Trophoblast cell (in vitro differentiated cells and primary cell): ENCODE measurements at regions not wholly inside any gene's neighbourhood (a gene's known extent, or its start where the extent isn't known, plus 50 kb on each side); places are given as distances from the start of the nearest gene placed in this dataset.

ENCODE experiments used
- DNase-seq, 2 donors: peaks; one replicate each; pipeline ENCODE4 v3.0.0-alpha.2; 2016
- H2AFZ ChIP-seq: 2 replicates; pipeline ENCODE4 v1.6.1; 2013; ENCODE audit warnings: low read length, moderate library complexity, mild to moderate bottlenecking; ENCODE audit not compliant: insufficient read depth, poor library complexity
- H2AK5ac ChIP-seq: 2 replicates; pipeline ENCODE4 v1.6.1; 2013; ENCODE audit warnings: mild to moderate bottlenecking, low read length
- H2BK120ac ChIP-seq: 2 replicates; pipeline ENCODE4 v1.6.1; 2013; ENCODE audit warnings: low read length, mild to moderate bottlenecking, moderate library complexity; ENCODE audit not compliant: insufficient read depth, poor library complexity
- H2BK12ac ChIP-seq: 2 replicates; pipeline ENCODE4 v1.6.1; 2013; ENCODE audit warnings: mild to moderate bottlenecking, low read length, moderate library complexity
- H2BK5ac ChIP-seq: 2 replicates; pipeline ENCODE4 v1.6.1; 2013; ENCODE audit warnings: low read length, low read depth, moderate library complexity, mild to moderate bottlenecking; ENCODE audit not compliant: poor library complexity
- H3K14ac ChIP-seq: 2 replicates; pipeline ENCODE4 v1.6.1; 2013; ENCODE audit warnings: mild to moderate bottlenecking, low read length
- H3K18ac ChIP-seq: 2 replicates; pipeline ENCODE4 v1.6.1; 2013; ENCODE audit warnings: mild to moderate bottlenecking, low read length
- H3K23ac ChIP-seq: 2 replicates; pipeline ENCODE4 v1.6.1; 2013; ENCODE audit warnings: low read length
- H3K27ac ChIP-seq: 2 replicates; pipeline ENCODE4 v1.5.1; 2013; ENCODE audit warnings: low read depth, mild to moderate bottlenecking, inconsistent platforms, low read length, moderate library complexity
- H3K27me3 ChIP-seq: 2 replicates; pipeline ENCODE4 v1.6.1; 2013; ENCODE audit warnings: inconsistent platforms, mild to moderate bottlenecking, low read length, moderate library complexity; ENCODE audit not compliant: insufficient read depth
- H3K36me3 ChIP-seq, 2 experiments: 1 replicate in 1 of 2; 2 replicates in 1 of 2; pipeline ENCODE4 v1.6.1; 2013; ENCODE audit warnings: low read length in 2 of 2, mild to moderate bottlenecking in 2 of 2, moderate library complexity in 1 of 2; ENCODE audit not compliant: insufficient read depth in 2 of 2, control insufficient read depth in 1 of 2
- H3K4ac ChIP-seq: 2 replicates; pipeline ENCODE4 v1.6.1; 2013; ENCODE audit warnings: low read depth, mild to moderate bottlenecking, low read length, moderate library complexity
- H3K4me1 ChIP-seq, 2 experiments: 1 replicate in 1 of 2; 2 replicates in 1 of 2; pipeline ENCODE4 v1.6.1; 2013; ENCODE audit warnings: low read length in 2 of 2, mild to moderate bottlenecking in 2 of 2, moderate library complexity in 1 of 2; ENCODE audit not compliant: insufficient read depth in 2 of 2, control insufficient read depth in 1 of 2
- H3K4me2 ChIP-seq: 2 replicates; pipeline ENCODE4 v1.6.1; 2013; ENCODE audit warnings: inconsistent platforms, mild to moderate bottlenecking, low read length, moderate library complexity
- H3K4me3 ChIP-seq: 2 replicates; pipeline ENCODE4 v1.5.1; 2013; ENCODE audit warnings: mild to moderate bottlenecking, low read depth, low read length, inconsistent platforms
- H3K79me1 ChIP-seq: one replicate; pipeline ENCODE4 v1.6.1; 2013; ENCODE audit warnings: low read length
- H3K79me2 ChIP-seq: 2 replicates; pipeline ENCODE4 v1.6.1; 2013; ENCODE audit warnings: low read length, mild to moderate bottlenecking; ENCODE audit not compliant: control insufficient read depth, insufficient read depth, poor library complexity
- H3K9ac ChIP-seq: 2 replicates; pipeline ENCODE4 v1.6.1; 2013; ENCODE audit warnings: mild to moderate bottlenecking, low read length
- H3K9me3 ChIP-seq: 2 replicates; pipeline ENCODE4 v1.6.1; 2013; ENCODE audit warnings: low read depth, mild to moderate bottlenecking, control low read depth, inconsistent platforms, low read length; ENCODE audit not compliant: insufficient read depth
- H4K12ac ChIP-seq: 2 replicates; pipeline ENCODE4 v1.6.1; 2013; ENCODE audit warnings: low read depth, mild to moderate bottlenecking, low read length, moderate library complexity
- H4K8ac ChIP-seq: 2 replicates; pipeline ENCODE4 v1.6.1; 2013; ENCODE audit warnings: low read depth, mild to moderate bottlenecking, low read length, moderate library complexity
- H4K91ac ChIP-seq: one replicate; pipeline ENCODE4 v1.6.1; 2013; ENCODE audit warnings: low read depth, mild to moderate bottlenecking, low read length, moderate library complexity
- WGBS: extraction: QIAGEN DNeasy Blood & Tissue Kit; methylation state at CpG from one replicate; pipeline ENCODE4 v1.1.7; 2013; ENCODE audit warnings: missing lambda C conversion rate; ENCODE audit not compliant: insufficient read length, insufficient coverage; ENCODE audit errors: extremely low coverage; 5-methylcytosine and 5-hydroxymethylcytosine counted together

- Histone ChIP-seq H4K91ac (no peak overlapping the region), H2AK5ac (no peak overlapping the region), H4K8ac (no peak overlapping the region), H3K4me1 (no peaks in the 10 kb centered on the region), H3K23ac (no peak overlapping the region), H3K9me3 (no peaks in the 10 kb centered on the region), H3K14ac (no peak overlapping the region), H3K27ac (no peak overlapping the region), H3K79me2 (no peaks in the 10 kb centered on the region), H2BK120ac (no peak overlapping the region), H2BK5ac (no peak overlapping the region), H3K4me3 (no peak overlapping the region), H3K9ac (no peak overlapping the region), H3K79me1 (no peaks in the 10 kb centered on the region), H2AFZ (no peak overlapping the region), H2BK12ac (no peak overlapping the region), H3K36me3 (no peaks in the 10 kb centered on the region), H3K4me2 (no peak overlapping the region), H3K4ac (no peak overlapping the region), H4K12ac (no peak overlapping the region), H3K27me3 (no peaks in the 10 kb centered on the region), H3K18ac (no peak overlapping the region)
- no CpG with 5 or more reads among the region's 2 CpGs for WGBS
- no peak for DNase-seq
Measured at GRCh38 chr3:176208915-176209314, 988.4 kb downstream of the TBL1XR1 start.

- no peak overlapping the region for H2BK120ac ChIP-seq
- H4K12ac ChIP-seq = no peak overlapping the region
- H3K14ac ChIP-seq = no peak overlapping the region
- DNase-seq = no peak
- H3K4me3 ChIP-seq = no peak overlapping the region
- H3K27ac ChIP-seq = no peak overlapping the region
- no peak overlapping the region for H2BK5ac ChIP-seq
- no peak overlapping the region for H4K8ac ChIP-seq
- H3K18ac ChIP-seq = no peak overlapping the region
- no peak overlapping the region for H2AK5ac ChIP-seq
- no peak overlapping the region for H3K4ac ChIP-seq
- no peak overlapping the region for H2BK12ac ChIP-seq
- no peaks in the 10 kb centered on the region for H3K79me1 ChIP-seq
- no peaks in the 10 kb centered on the region for H3K9me3 ChIP-seq
- H3K23ac ChIP-seq = no peak overlapping the region
- H3K4me1 ChIP-seq = no peaks in the 10 kb centered on the region
- WGBS = no CpG with 5 or more reads among the region's 1 CpG
- no peaks in the 10 kb centered on the region for H3K36me3 ChIP-seq
- no peaks in the 10 kb centered on the region for H3K27me3 ChIP-seq
- H3K4me2 ChIP-seq = no peak overlapping the region
- no peak overlapping the region for H4K91ac ChIP-seq
- H3K9ac ChIP-seq = no peak overlapping the region
- H2AFZ ChIP-seq = no peak overlapping the region
- no peaks in the 10 kb centered on the region for H3K79me2 ChIP-seq
Measured at GRCh38 chr3:176208283-176208682, 989.0 kb downstream of the TBL1XR1 start.

GRCh38 chr3:176206809-176207208, 990.5 kb downstream of the TBL1XR1 start:
- H2AK5ac ChIP-seq = no peak overlapping the region
- H3K4ac ChIP-seq = no peak overlapping the region
- no peak overlapping the region for H3K23ac ChIP-seq
- H3K79me2 ChIP-seq = no peaks in the 10 kb centered on the region
- no peaks in the 10 kb centered on the region for H3K4me1 ChIP-seq
- H3K14ac ChIP-seq = no peak overlapping the region
- no peak overlapping the region for H3K18ac ChIP-seq
- H2BK120ac ChIP-seq = no peak overlapping the region
- no peak overlapping the region for H3K27ac ChIP-seq
- H3K4me2 ChIP-seq = no peak overlapping the region
- H4K8ac ChIP-seq = no peak overlapping the region
- H4K91ac ChIP-seq = no peak overlapping the region
- no peak overlapping the region for H4K12ac ChIP-seq
- no peak overlapping the region for H2BK12ac ChIP-seq
- no peaks in the 10 kb centered on the region for H3K79me1 ChIP-seq
- H3K27me3 ChIP-seq = no peaks in the 10 kb centered on the region
- DNase-seq = no peak
- H3K9me3 ChIP-seq = no peaks in the 10 kb centered on the region
- H3K36me3 ChIP-seq = no peaks in the 10 kb centered on the region
- no peak overlapping the region for H2AFZ ChIP-seq
- no peak overlapping the region for H2BK5ac ChIP-seq
- no CpG with 5 or more reads among the region's 2 CpGs for WGBS
- H3K4me3 ChIP-seq = no peak overlapping the region
- H3K9ac ChIP-seq = no peak overlapping the region

- H3K4ac ChIP-seq = no peak overlapping the region
- H3K14ac ChIP-seq = no peak overlapping the region
- no peak overlapping the region for H4K91ac ChIP-seq
- no peak overlapping the region for H2BK5ac ChIP-seq
- no peaks in the 10 kb centered on the region for H3K9me3 ChIP-seq
- H3K4me3 ChIP-seq = no peak overlapping the region
- no peaks in the 10 kb centered on the region for H3K4me1 ChIP-seq
- H2BK12ac ChIP-seq = no peak overlapping the region
- H4K12ac ChIP-seq = no peak overlapping the region
- no peak overlapping the region for H2AK5ac ChIP-seq
- H3K36me3 ChIP-seq = no peaks in the 10 kb centered on the region
- no peak overlapping the region for H3K4me2 ChIP-seq
- no peak overlapping the region for H4K8ac ChIP-seq
- H3K18ac ChIP-seq = no peak overlapping the region
- no peak overlapping the region for H2BK120ac ChIP-seq
- WGBS = no CpG with 5 or more reads among the region's 2 CpGs
- no peak overlapping the region for H2AFZ ChIP-seq
- no peak overlapping the region for H3K27ac ChIP-seq
- H3K27me3 ChIP-seq = no peaks in the 10 kb centered on the region
- no peaks in the 10 kb centered on the region for H3K79me1 ChIP-seq
- no peaks in the 10 kb centered on the region for H3K79me2 ChIP-seq
- no peak overlapping the region for H3K9ac ChIP-seq
- no peak overlapping the region for H3K23ac ChIP-seq
- no peak for DNase-seq
Measured at GRCh38 chr3:176202652-176203051, 994.6 kb downstream of the TBL1XR1 start.
